HG02642 (cell line): ENCODE measurements at regions not wholly inside any gene's neighbourhood (a gene's known extent, or its start where the extent isn't known, plus 50 kb on each side); places are given as distances from the start of the nearest gene placed in this dataset.
"Not testable (repeated sequence)": the region's sequence is repeated elsewhere in the genome, so short reads cannot be mapped to it uniquely, and the experiment has no call there.

Source experiments
- ATAC-seq: cut with Tn5 transposase; IDR thresholded peaks from one replicate; pipeline ENCODE4 v1.9.1; 2021; ENCODE audit warnings: mild to moderate bottlenecking; ENCODE audit not compliant: unreplicated experiment, poor library complexity

- no peak for ATAC-seq
Observed at GRCh38 chr2:41207578-41207977, 755.7 kb upstream of the SLC8A1 start.

GRCh38 chr2:41210030-41210429 is 758.1 kb upstream of the SLC8A1 start:
- ATAC-seq = not testable (repeated sequence)

- ATAC-seq = no peak
Observed at GRCh38 chr2:41216978-41217377, 765.1 kb upstream of the SLC8A1 start.

GRCh38 chr2:41222593-41222992 is 770.7 kb upstream of the SLC8A1 start:
- no peak for ATAC-seq

GRCh38 chr2:41234093-41234492 is 782.2 kb upstream of the SLC8A1 start:
- ATAC-seq = no peak

- ATAC-seq = no peak
Observed at GRCh38 chr2:41241325-41242000, 789.6 kb upstream of the SLC8A1 start.

GRCh38 chr2:41242001-41242331 is 790.1 kb upstream of the SLC8A1 start:
- no peak for ATAC-seq

GRCh38 chr2:41267929-41268659 is 779.7 kb upstream of the PKDCC start:
- ATAC-seq = no peak

GRCh38 chr2:41283079-41283775 is 764.6 kb upstream of the PKDCC start:
- no peak for ATAC-seq

GRCh38 chr2:41293491-41293890 is 754.3 kb upstream of the PKDCC start:
- no peak for ATAC-seq

- no peak for ATAC-seq
Observed at GRCh38 chr2:41294331-41294730, 753.5 kb upstream of the PKDCC start.

- no peak for ATAC-seq
Observed at GRCh38 chr2:41313082-41313481, 734.7 kb upstream of the PKDCC start.

- no peak for ATAC-seq
Observed at GRCh38 chr2:41314511-41315070, 733.2 kb upstream of the PKDCC start.

- no peak for ATAC-seq
Observed at GRCh38 chr2:41319437-41319836, 728.4 kb upstream of the PKDCC start.

GRCh38 chr2:41320491-41320890 is 727.3 kb upstream of the PKDCC start:
- no peak for ATAC-seq

GRCh38 chr2:41321351-41321750 is 726.5 kb upstream of the PKDCC start:
- ATAC-seq = no peak

GRCh38 chr2:41326851-41327250 is 721.0 kb upstream of the PKDCC start:
- ATAC-seq = no peak

GRCh38 chr2:41329040-41329439 is 718.8 kb upstream of the PKDCC start:
- ATAC-seq = no peak

- ATAC-seq = no peak
Observed at GRCh38 chr2:41334159-41334558, 713.7 kb upstream of the PKDCC start.

GRCh38 chr2:41335573-41335972 is 712.2 kb upstream of the PKDCC start:
- ATAC-seq = not testable (repeated sequence)

- no peak for ATAC-seq
Observed at GRCh38 chr2:41337956-41338355, 709.9 kb upstream of the PKDCC start.
